H1 (cell line): ENCODE measurements at regions not wholly inside any gene's neighbourhood (a gene's known extent, or its start where the extent isn't known, plus 50 kb on each side); places are given as distances from the start of the nearest gene placed in this dataset.

Experiments
- CTCF ChIA-PET: fragments of 300-600 bp; sonication (Branson Sonifier 250); formaldehyde crosslinking; loops from one replicate; lab custom pipeline; 2021; ENCODE audit not compliant: partially characterized antibody; lab: Charles Lee
- POLR2A ChIA-PET: fragments of 300-600 bp; sonication (Branson Sonifier 250); formaldehyde crosslinking; loops from one replicate; lab custom pipeline; 2021; ENCODE audit warnings: inconsistent platforms; ENCODE audit not compliant: partially characterized antibody; lab: Charles Lee
- DNase-seq, 2 experiments: peaks; one replicate each; pipeline versions ENCODE4 v3.0.0 to v3.0.0-alpha.2; 2010 to 2022; ENCODE audit warnings: low spot score in 2 of 2, low read depth in 1 of 2, mixed read lengths in 1 of 2
- FAIRE-seq: peaks from 2 replicates; lab custom pipeline; 2011; peaks lifted over from hg19 to GRCh38; lab: Jason Lieb, UNC
- H2AFZ ChIP-seq: 2 replicates; pipeline ENCODE4 v1.8.1; 2012; ENCODE audit warnings: low read length, inconsistent platforms
- H2AK5ac ChIP-seq: 2 replicates; pipeline ENCODE4 v1.6.1; 2013; ENCODE audit warnings: low read depth, low read length
- H2BK120ac ChIP-seq: replicated peaks from 2 replicates; pipeline ENCODE3; 2013; ENCODE audit warnings: low read depth, low read length, inconsistent platforms
- H2BK12ac ChIP-seq: 2 replicates; pipeline ENCODE4 v1.6.1; 2013; ENCODE audit warnings: low read depth, low read length
- H2BK15ac ChIP-seq: 2 replicates; pipeline ENCODE4 v1.6.1; 2013; ENCODE audit warnings: low read length
- H2BK20ac ChIP-seq: 2 replicates; pipeline ENCODE4 v1.6.1; 2013; ENCODE audit warnings: low read length
- H2BK5ac ChIP-seq: 2 replicates; pipeline ENCODE4 v1.6.1; 2013; ENCODE audit warnings: low read depth, low read length
- H3K14ac ChIP-seq: 2 replicates; pipeline ENCODE4 v1.6.1; 2013; ENCODE audit warnings: inconsistent platforms; ENCODE audit not compliant: insufficient read length
- H3K18ac ChIP-seq: 2 replicates; pipeline ENCODE4 v1.6.1; 2013; ENCODE audit warnings: low read length; ENCODE audit errors: extremely low read depth
- H3K23ac ChIP-seq: 2 replicates; pipeline ENCODE4 v1.6.1; 2013; ENCODE audit warnings: inconsistent platforms; ENCODE audit not compliant: insufficient read length
- H3K23me2 ChIP-seq: 2 replicates; pipeline ENCODE4 v1.6.1; 2013; ENCODE audit warnings: low read depth, low read length
- H3K27ac ChIP-seq: 2 replicates; pipeline ENCODE4 v1.6.1; 2011; ENCODE audit warnings: low read depth, low read length, inconsistent platforms
- H3K27me3 ChIP-seq, 4 experiments: replicated peaks in 1 of 4; 1 replicate in 1 of 4; 2 replicates in 3 of 4; pipeline versions ENCODE4 v1.6.1 to v1.8.1; 2011 to 2013; ENCODE audit warnings: low read length in 3 of 4, mild to moderate bottlenecking in 3 of 4, inconsistent platforms in 2 of 4, mixed read lengths in 2 of 4, moderate library complexity in 1 of 4; ENCODE audit not compliant: control insufficient read depth in 3 of 4, insufficient read depth in 3 of 4; ENCODE audit errors: extremely low read depth in 1 of 4
- H3K36me3 ChIP-seq, 4 experiments: 2 replicates each; pipeline versions ENCODE4 v1.6.1 to v1.8.1; 2011 to 2013; ENCODE audit warnings: mild to moderate bottlenecking in 4 of 4, low read length in 3 of 4, moderate library complexity in 2 of 4, control low read depth in 1 of 4, inconsistent platforms in 1 of 4; ENCODE audit not compliant: insufficient read depth in 4 of 4, control insufficient read depth in 2 of 4
- H3K4ac ChIP-seq: replicated peaks from 2 replicates; pipeline ENCODE3; 2013; ENCODE audit warnings: low read length, low read depth, mixed read lengths, inconsistent platforms; ENCODE audit not compliant: insufficient read length
- H3K4me1 ChIP-seq, 4 experiments: replicated peaks in 1 of 4; 1 replicate in 1 of 4; 2 replicates in 3 of 4; pipeline versions ENCODE4 v1.6.1 to v1.8.1; 2011 to 2013; ENCODE audit warnings: low read length in 3 of 4, inconsistent platforms in 2 of 4, mixed read lengths in 1 of 4; ENCODE audit not compliant: insufficient read depth in 4 of 4, control insufficient read depth in 3 of 4
- H3K4me2 ChIP-seq, 2 experiments: 2 replicates each; pipeline versions ENCODE4 v1.6.1 to v1.8.1; 2011 to 2013; ENCODE audit warnings: low read depth in 2 of 2, low read length in 2 of 2, control low read depth in 1 of 2, inconsistent platforms in 1 of 2, mild to moderate bottlenecking in 1 of 2; ENCODE audit not compliant: insufficient read depth in 1 of 2
- H3K4me3 ChIP-seq, 4 experiments: fragments of 200-600, 300-600 bp in 1 of 4; sonication (generic), shearing (Covaris generic), sonication (Bioruptor Twin) in 1 of 4; 2 replicates each; pipeline versions ENCODE4 v1.5.1 to v1.8.1; 2011 to 2016; ENCODE audit warnings: low read length in 4 of 4, low read depth in 3 of 4, control low read depth in 2 of 4, inconsistent platforms in 2 of 4, mild to moderate bottlenecking in 2 of 4, mixed read lengths in 1 of 4, moderate library complexity in 1 of 4; ENCODE audit not compliant: insufficient read depth in 2 of 4; ENCODE audit errors: extremely low read depth in 1 of 4
- H3K56ac ChIP-seq: replicated peaks from 2 replicates; pipeline ENCODE3; 2013; ENCODE audit warnings: low read depth, mild to moderate bottlenecking, mixed read lengths, low read length, inconsistent platforms; ENCODE audit not compliant: insufficient read length
- H3K79me1 ChIP-seq: 2 replicates; pipeline ENCODE4 v1.6.1; 2013; ENCODE audit warnings: low read depth, low read length, control low read depth
- H3K79me2 ChIP-seq, 2 experiments: 2 replicates each; pipeline versions ENCODE4 v1.6.1 to v1.8.1; 2012 to 2013; ENCODE audit warnings: low read length in 2 of 2, mild to moderate bottlenecking in 2 of 2, inconsistent platforms in 1 of 2; ENCODE audit not compliant: insufficient read depth in 2 of 2, control insufficient read depth in 1 of 2
- H3K9ac ChIP-seq, 4 experiments: replicated peaks in 1 of 4; 1 replicate in 1 of 4; 2 replicates in 3 of 4; pipeline versions ENCODE4 v1.6.1 to v1.8.1; 2011 to 2013; ENCODE audit warnings: low read depth in 3 of 4, low read length in 3 of 4, control low read depth in 2 of 4, mild to moderate bottlenecking in 2 of 4, moderate library complexity in 2 of 4, inconsistent platforms in 1 of 4; ENCODE audit errors: extremely low read depth in 1 of 4
- H3K9me3 ChIP-seq, 2 experiments: 2 replicates each; pipeline versions ENCODE4 v1.6.1 to v1.8.1; 2012 to 2013; ENCODE audit warnings: mild to moderate bottlenecking in 2 of 2, moderate library complexity in 2 of 2, control low read depth in 1 of 2, inconsistent platforms in 1 of 2, low read depth in 1 of 2, low read length in 1 of 2, mixed read lengths in 1 of 2; ENCODE audit not compliant: insufficient read depth in 2 of 2
- H4K20me1 ChIP-seq, 2 experiments: replicated peaks in 1 of 2; 2 replicates each; pipeline versions ENCODE3 to v1.8.1; 2011 to 2013; ENCODE audit warnings: inconsistent platforms in 2 of 2, low read length in 2 of 2, mild to moderate bottlenecking in 1 of 2; ENCODE audit not compliant: insufficient read depth in 2 of 2, control insufficient read depth in 1 of 2
- H4K5ac ChIP-seq: 2 replicates; pipeline ENCODE4 v1.6.1; 2013; ENCODE audit warnings: low read length, low read depth, mixed read lengths, inconsistent platforms; ENCODE audit not compliant: insufficient read length
- H4K8ac ChIP-seq: 2 replicates; pipeline ENCODE4 v1.8.0; 2013; ENCODE audit warnings: mild to moderate bottlenecking, moderate library complexity, low read length, inconsistent platforms; ENCODE audit not compliant: insufficient read depth; ENCODE audit errors: extremely low read depth
- H4K91ac ChIP-seq: replicated peaks from 2 replicates; pipeline ENCODE3; 2013; ENCODE audit warnings: low read length, mixed read lengths, inconsistent platforms; ENCODE audit not compliant: insufficient read length
- BCL11A ChIP-seq, 2 experiments: IDR thresholded peaks; one replicate each; pipeline ENCODE4 v1.6.1; 2011; ENCODE audit warnings: low read depth in 2 of 2, low read length in 2 of 2, mild to moderate bottlenecking in 2 of 2
- CTBP2 ChIP-seq: IDR thresholded peaks from 2 replicates; pipeline ENCODE4 v1.7.0; 2011; ENCODE audit warnings: borderline replicate concordance, mild to moderate bottlenecking, moderate library complexity, mixed read lengths, low read length; ENCODE audit not compliant: insufficient read depth, insufficient read length
- EGR1 ChIP-seq: IDR thresholded peaks from 2 replicates; pipeline ENCODE4 v1.6.1; 2011; ENCODE audit warnings: low read depth, low read length, borderline replicate concordance
- EZH2 ChIP-seq: fragments of 200-600 bp; sonication (generic); IDR thresholded peaks from 2 replicates; pipeline ENCODE4 v1.7.1; 2012; ENCODE audit warnings: low read depth, mild to moderate bottlenecking, moderate library complexity, low read length, inconsistent platforms; ENCODE audit not compliant: severe bottlenecking
- FOSL1 ChIP-seq: IDR thresholded peaks from 2 replicates; pipeline ENCODE4 v1.6.1; 2011; ENCODE audit warnings: mild to moderate bottlenecking, low read depth, low read length, moderate library complexity; ENCODE audit not compliant: insufficient read depth
- JUN ChIP-seq: IDR thresholded peaks from 2 replicates; pipeline ENCODE4 v1.6.1; 2011; ENCODE audit warnings: low read depth, mild to moderate bottlenecking, improper control_type of control experiment, low read length
- POLR2A ChIP-seq, 2 experiments: IDR thresholded peaks; 1 replicate in 1 of 2; 2 replicates in 1 of 2; pipeline ENCODE4 v1.6.1; 2011; ENCODE audit warnings: low read depth in 2 of 2, low read length in 2 of 2, mild to moderate bottlenecking in 2 of 2; ENCODE audit errors: control extremely low read depth in 1 of 2
- RBBP5 ChIP-seq: IDR thresholded peaks from 2 replicates; pipeline ENCODE4 v1.7.1; 2012; ENCODE audit warnings: low read depth, mild to moderate bottlenecking, inconsistent platforms, low read length, moderate library complexity, borderline replicate concordance
- SAP30 ChIP-seq: fragments of 300-600 bp; sonication (generic); IDR thresholded peaks from 2 replicates; pipeline ENCODE4 v1.7.1; 2012; ENCODE audit warnings: low read length, moderate library complexity, mild to moderate bottlenecking, inconsistent platforms; ENCODE audit not compliant: insufficient read depth, insufficient replicate concordance
- SIN3A ChIP-seq, 2 experiments: IDR thresholded peaks in 1 of 2; conservative IDR thresholded peaks in 1 of 2; 2 replicates each; pipeline ENCODE4 v1.6.1; 2011 to 2012; ENCODE audit warnings: low read length in 2 of 2, improper control_type of control experiment in 1 of 2, low read depth in 1 of 2, mild to moderate bottlenecking in 1 of 2
- SRF ChIP-seq: IDR thresholded peaks from 2 replicates; pipeline ENCODE4 v1.6.1; 2011; ENCODE audit warnings: mild to moderate bottlenecking, low read depth, low read length, moderate library complexity
- YY1 ChIP-seq: IDR thresholded peaks from 2 replicates; pipeline ENCODE4 v1.6.1; 2011; ENCODE audit warnings: low read depth, mild to moderate bottlenecking, low read length
- WGBS, 2 experiments: shearing (Covaris generic) in 1 of 2; methylation state at CpG; one replicate each; pipeline versions ENCODE4 v1.1.6 to v1.1.7; 2013 to 2015; ENCODE audit warnings: low lambda C conversion rate in 2 of 2, mixed read lengths in 2 of 2, inconsistent platforms in 1 of 2, low coverage in 1 of 2, missing lambda C conversion rate in 1 of 2; ENCODE audit not compliant: insufficient replicate concordance in 2 of 2, insufficient coverage in 1 of 2, insufficient read length in 1 of 2; ENCODE audit errors: extremely low coverage in 1 of 2, missing lambda C conversion rate in 1 of 2; 5-methylcytosine and 5-hydroxymethylcytosine counted together
- TF ChIP-seq, protein P1 (sequence below): IDR thresholded peaks from 2 replicates; pipeline ENCODE4 v1.6.1; 2012; ENCODE audit warnings: low read length, inconsistent platforms

DNA sequence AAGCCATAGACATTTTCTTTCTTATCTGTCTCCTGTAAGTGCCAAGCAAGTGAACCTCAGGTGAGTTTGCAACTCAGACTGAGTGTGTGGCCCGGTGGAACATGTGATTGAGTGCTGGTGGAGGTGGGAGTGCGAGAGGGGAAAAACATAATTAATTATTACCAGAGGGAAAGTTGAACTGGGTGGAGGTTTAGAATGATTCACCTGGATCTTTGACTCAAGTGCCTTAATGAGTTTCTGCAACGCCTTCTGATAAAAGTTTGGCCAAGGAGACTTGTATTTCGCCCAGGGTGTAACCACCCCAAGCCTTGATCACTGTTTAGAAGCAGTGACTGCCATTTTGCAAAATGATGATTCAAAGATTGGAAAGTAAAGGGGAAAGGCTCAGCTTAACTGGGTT lies 513.9 kb downstream of the GATA3 start:
- Histone ChIP-seq H3K9ac (no peak overlapping the region), H3K4ac (no peak overlapping the region), H3K56ac (no peak overlapping the region), H4K91ac (no peak overlapping the region), H2BK120ac (no peak overlapping the region), H4K5ac (no peak overlapping the region), H2BK12ac (no peak overlapping the region), H2AK5ac (no peak overlapping the region), H3K18ac (no peak overlapping the region), H2BK15ac (no peak overlapping the region), H3K79me2 (no peaks in the 10 kb centered on the region), H3K4me2 (no peak overlapping the region), H4K20me1 (no peaks in the 10 kb centered on the region), H3K79me1 (no peaks in the 10 kb centered on the region), H4K8ac (no peak overlapping the region), H3K14ac (no peak overlapping the region), H3K4me1 (no peaks in the 10 kb centered on the region), H3K23ac (no peak overlapping the region), H3K9me3 (no peaks in the 10 kb centered on the region), H3K36me3 (no peaks in the 10 kb centered on the region), H3K4me3 (no peak overlapping the region), H2BK20ac (no peak overlapping the region), H2BK5ac (no peak overlapping the region), H2AFZ (0 out of 2 replicates have a peak overlapping the region, but pooled peaks have one; percentile 11), H3K23me2 (no peaks in the 10 kb centered on the region), H3K27ac (no peak overlapping the region), H3K27me3 (no peaks in the 10 kb centered on the region)
- no peak for FAIRE-seq
- POLR2A ChIA-PET, result no interaction called here
- 66% methylated on average over 4 of the region's 4 CpGs; no CpG with 5 or more reads in 1 of the 2 experiments for WGBS, 2 experiments
- DNase-seq, result no peak
- CTCF ChIA-PET, result interaction anchor here (0.9 kb wide), 1 partner anchor 27 kb away, joined by 3 read pairs; no protein-coding TSS in a partner anchor
- TF ChIP-seq BCL11A (IDR thresholded peaks at IDR 0.05; ENCODE audit: low read depth in 2 of 2, low read length in 2 of 2) (no peak), FOSL1 (no peak), POLR2A (IDR thresholded peaks at IDR 0.05; ENCODE audit: control extremely low read depth in 1 of 2, low read depth in 2 of 2, low read length in 2 of 2) (no peak), YY1 (no peak), SRF (no peak), SAP30 (no peak), EGR1 (no peak), EZH2 (no peak), SIN3A (conservative IDR thresholded peaks at IDR 0.05 in 1 of 2, IDR thresholded peaks at IDR 0.05 in 1 of 2; ENCODE audit: low read depth in 1 of 2, low read length in 2 of 2) (no peak), JUN (no peak), RBBP5 (no peak), CTBP2 (no peak)
- TF ChIP-seq, protein P1, sequence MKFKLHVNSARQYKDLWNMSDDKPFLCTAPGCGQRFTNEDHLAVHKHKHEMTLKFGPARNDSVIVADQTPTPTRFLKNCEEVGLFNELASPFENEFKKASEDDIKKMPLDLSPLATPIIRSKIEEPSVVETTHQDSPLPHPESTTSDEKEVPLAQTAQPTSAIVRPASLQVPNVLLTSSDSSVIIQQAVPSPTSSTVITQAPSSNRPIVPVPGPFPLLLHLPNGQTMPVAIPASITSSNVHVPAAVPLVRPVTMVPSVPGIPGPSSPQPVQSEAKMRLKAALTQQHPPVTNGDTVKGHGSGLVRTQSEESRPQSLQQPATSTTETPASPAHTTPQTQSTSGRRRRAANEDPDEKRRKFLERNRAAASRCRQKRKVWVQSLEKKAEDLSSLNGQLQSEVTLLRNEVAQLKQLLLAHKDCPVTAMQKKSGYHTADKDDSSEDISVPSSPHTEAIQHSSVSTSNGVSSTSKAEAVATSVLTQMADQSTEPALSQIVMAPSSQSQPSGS, result no peak
